ENCODE measurements at regions not wholly inside any gene's neighbourhood (a gene's known extent, or its start where the extent isn't known, plus 50 kb on each side); places are given as distances from the start of the nearest gene placed in this dataset.

DNA sequence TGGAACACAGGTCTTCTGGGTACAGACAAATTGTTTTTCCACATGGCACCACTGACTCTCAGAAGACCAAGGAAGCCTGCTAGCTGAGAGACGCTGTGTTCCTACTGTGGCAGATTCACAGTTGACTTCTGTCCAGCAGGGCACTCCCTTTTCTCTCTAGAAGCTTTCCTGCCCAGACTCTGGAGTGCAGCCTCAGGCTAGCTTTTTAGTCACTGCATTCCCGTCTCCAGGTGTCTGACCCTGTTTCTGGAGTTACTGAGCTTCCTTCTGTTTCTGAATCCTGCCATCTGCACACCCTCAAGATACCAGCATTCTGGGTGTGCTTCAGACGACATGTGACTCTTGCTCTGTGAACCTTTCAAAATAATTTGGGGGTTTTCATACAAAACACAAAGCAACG, 125.1 kb downstream of the TMEM200C start:
- peaks cover 0 to 11% (median 0%) of the 10 kb centered on the region in 5 donors for H3K4me1 ChIP-seq (ENCODE audit: control insufficient read depth in 5 of 5, insufficient read depth in 5 of 5, low read length in 5 of 5)
- no peak overlapping the region for H3K9ac ChIP-seq (ENCODE audit: low read length in 5 of 5)
- H3K27ac ChIP-seq (ENCODE audit: low read depth, low read length) = no peak overlapping the region
- H3K36me3 ChIP-seq (ENCODE audit: control insufficient read depth in 5 of 5, insufficient read depth in 5 of 5, low read length in 5 of 5) = no peaks in the 10 kb centered on the region
- no peaks in the 10 kb centered on the region for H3K9me3 ChIP-seq (ENCODE audit: control insufficient read depth in 5 of 5, low read length in 5 of 5)
- H3K4me3 ChIP-seq (ENCODE audit: low read depth in 1 of 5, low read length in 5 of 5) = no peak overlapping the region
- H3K27me3 ChIP-seq (ENCODE audit: control insufficient read depth in 5 of 5, insufficient read depth in 4 of 5, low read length in 5 of 5) = peaks cover 0 to 13% (median 0%) of the 10 kb centered on the region in 5 donors

DNA sequence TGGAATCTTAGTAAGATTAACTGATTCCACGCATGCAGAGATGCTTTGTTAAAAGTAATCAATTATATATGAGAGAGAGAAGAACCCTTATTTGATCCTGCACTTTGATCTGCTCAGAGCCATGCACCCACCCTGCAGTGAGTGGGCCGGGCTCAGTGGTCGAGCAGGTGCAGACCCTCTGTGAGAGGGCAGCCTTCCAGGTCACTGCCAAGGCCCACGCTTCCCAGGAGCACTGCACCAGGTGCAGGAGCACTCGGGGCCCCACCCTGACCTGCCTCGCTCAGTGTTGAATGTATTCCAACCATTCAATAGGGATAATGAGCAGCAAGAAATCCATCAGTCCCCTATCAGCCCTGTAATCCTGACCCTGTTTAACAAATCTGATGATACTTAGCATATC, 126.9 kb downstream of the TMEM200C start:
- H3K4me3 ChIP-seq (ENCODE audit: low read depth in 1 of 5, low read length in 5 of 5) = no peak overlapping the region
- peaks cover 0 to 13% (median 0%) of the 10 kb centered on the region in 5 donors for H3K27me3 ChIP-seq (ENCODE audit: control insufficient read depth in 5 of 5, insufficient read depth in 4 of 5, low read length in 5 of 5)
- no peak overlapping the region for H3K9ac ChIP-seq (ENCODE audit: low read length in 5 of 5)
- no peak overlapping the region for H3K27ac ChIP-seq (ENCODE audit: low read depth, low read length)
- H3K9me3 ChIP-seq (ENCODE audit: control insufficient read depth in 5 of 5, low read length in 5 of 5) = no peaks in the 10 kb centered on the region
- peaks cover 0 to 11% (median 0%) of the 10 kb centered on the region in 5 donors for H3K4me1 ChIP-seq (ENCODE audit: control insufficient read depth in 5 of 5, insufficient read depth in 5 of 5, low read length in 5 of 5)
- H3K36me3 ChIP-seq (ENCODE audit: control insufficient read depth in 5 of 5, insufficient read depth in 5 of 5, low read length in 5 of 5) = no peaks in the 10 kb centered on the region

DNA sequence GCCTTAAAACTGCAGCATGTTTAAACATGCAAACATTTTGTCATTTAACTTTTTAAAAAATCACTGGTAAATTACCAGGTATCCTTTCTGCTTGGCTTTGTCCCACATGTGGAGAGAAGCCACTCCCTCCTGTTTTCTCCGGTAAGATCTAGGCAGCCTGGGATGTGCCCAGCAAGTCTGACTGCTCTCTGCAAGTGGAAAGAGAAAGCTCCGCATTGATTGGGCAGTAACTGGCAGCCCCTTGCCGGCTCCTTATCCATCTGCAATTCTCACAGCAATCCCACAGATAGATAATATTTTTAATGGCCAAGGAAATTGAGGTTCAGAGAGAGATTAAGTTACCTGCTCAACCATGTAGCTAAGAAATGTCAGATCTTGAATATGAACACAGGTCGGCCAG, 136.1 kb downstream of the TMEM200C start:
- Histone ChIP-seq H3K27me3 (ENCODE audit: control insufficient read depth in 5 of 5, insufficient read depth in 4 of 5, low read length in 5 of 5) (peaks cover 0 to 10% (median 8%) of the 10 kb centered on the region in 5 donors), H3K9me3 (ENCODE audit: control insufficient read depth in 5 of 5, low read length in 5 of 5) (no peaks in the 10 kb centered on the region), H3K4me3 (ENCODE audit: low read depth in 1 of 5, low read length in 5 of 5) (no peak overlapping the region), H3K9ac (ENCODE audit: low read length in 5 of 5) (no peak overlapping the region), H3K4me1 (ENCODE audit: control insufficient read depth in 5 of 5, insufficient read depth in 5 of 5, low read length in 5 of 5) (no peaks in the 10 kb centered on the region), H3K36me3 (ENCODE audit: control insufficient read depth in 5 of 5, insufficient read depth in 5 of 5, low read length in 5 of 5) (no peaks in the 10 kb centered on the region), H3K27ac (ENCODE audit: low read depth, low read length) (no peak overlapping the region)

DNA sequence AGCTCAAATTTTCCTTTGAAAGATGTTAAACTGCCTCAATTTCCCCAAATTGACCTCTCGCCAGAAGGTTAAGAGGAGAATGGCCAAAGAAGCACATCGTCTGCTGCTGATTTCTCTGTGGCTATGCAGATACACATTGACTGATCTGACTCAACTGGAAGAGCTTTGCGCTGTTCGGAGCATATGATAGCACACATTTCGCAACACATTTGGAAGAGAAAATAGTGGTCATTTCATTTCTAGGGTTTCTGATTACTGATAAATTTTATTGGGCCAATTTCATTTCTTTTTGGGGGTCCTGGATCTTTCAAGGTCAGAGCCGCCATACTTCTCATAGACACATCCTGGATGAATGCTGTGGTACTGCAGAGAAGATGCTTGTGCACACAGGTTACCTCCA, 138.5 kb downstream of the TMEM200C start:
- Histone ChIP-seq H3K36me3 (ENCODE audit: control insufficient read depth in 5 of 5, insufficient read depth in 5 of 5, low read length in 5 of 5) (no peaks in the 10 kb centered on the region), H3K4me1 (ENCODE audit: control insufficient read depth in 5 of 5, insufficient read depth in 5 of 5, low read length in 5 of 5) (no peaks in the 10 kb centered on the region), H3K9me3 (ENCODE audit: control insufficient read depth in 5 of 5, low read length in 5 of 5) (no peaks in the 10 kb centered on the region), H3K4me3 (ENCODE audit: low read depth in 1 of 5, low read length in 5 of 5) (no peak overlapping the region), H3K9ac (ENCODE audit: low read length in 5 of 5) (no peak overlapping the region), H3K27me3 (ENCODE audit: control insufficient read depth in 5 of 5, insufficient read depth in 4 of 5, low read length in 5 of 5) (peaks cover 0 to 10% (median 8%) of the 10 kb centered on the region in 5 donors), H3K27ac (ENCODE audit: low read depth, low read length) (no peak overlapping the region)

DNA sequence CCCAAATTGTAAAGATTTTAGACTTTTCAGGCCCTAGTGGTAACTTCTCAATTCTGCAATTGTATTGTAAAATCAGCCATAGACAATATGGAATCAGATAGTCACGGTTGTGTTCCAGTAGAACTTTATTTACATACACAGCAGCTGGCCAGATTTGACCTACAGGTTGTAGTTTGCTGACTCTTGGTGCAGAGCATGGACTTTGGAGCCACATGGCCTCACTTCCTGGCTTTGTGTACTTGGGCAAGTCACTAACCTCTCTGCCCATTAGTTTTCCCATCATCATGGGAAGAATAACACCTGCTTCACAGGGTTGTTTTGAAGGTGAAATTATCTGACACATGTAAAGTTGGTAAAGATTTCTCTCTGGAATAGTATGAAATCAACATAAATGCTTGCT, 147.6 kb downstream of the TMEM200C start:
- no peak overlapping the region for H3K27ac ChIP-seq (ENCODE audit: low read depth, low read length)
- H3K9ac ChIP-seq (ENCODE audit: low read length in 5 of 5) = no peak overlapping the region
- no peak overlapping the region for H3K4me3 ChIP-seq (ENCODE audit: low read depth in 1 of 5, low read length in 5 of 5)
- H3K36me3 ChIP-seq (ENCODE audit: control insufficient read depth in 5 of 5, insufficient read depth in 5 of 5, low read length in 5 of 5) = no peaks in the 10 kb centered on the region
- no peaks in the 10 kb centered on the region for H3K4me1 ChIP-seq (ENCODE audit: control insufficient read depth in 5 of 5, insufficient read depth in 5 of 5, low read length in 5 of 5)
- H3K27me3 ChIP-seq (ENCODE audit: control insufficient read depth in 5 of 5, insufficient read depth in 4 of 5, low read length in 5 of 5) = no peaks in the 10 kb centered on the region
- no peaks in the 10 kb centered on the region for H3K9me3 ChIP-seq (ENCODE audit: control insufficient read depth in 5 of 5, low read length in 5 of 5)

DNA sequence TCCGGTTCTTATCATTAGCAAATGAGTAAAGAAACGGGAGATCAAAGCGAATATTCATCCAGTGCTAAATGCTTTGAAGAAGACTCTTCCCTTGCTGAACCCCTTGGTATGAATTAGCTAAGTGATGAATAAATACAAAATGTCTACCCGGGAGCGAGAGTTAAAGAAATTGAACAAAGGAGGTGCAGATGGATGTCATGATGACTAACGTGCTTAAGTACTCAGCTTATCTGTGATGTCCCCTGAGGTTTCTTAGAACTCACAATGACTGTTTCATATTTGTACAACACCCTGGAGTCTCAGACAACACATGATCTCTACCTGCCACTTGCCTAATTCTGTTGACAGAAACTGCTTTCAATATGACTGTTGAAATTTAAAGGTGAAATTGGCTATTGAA, 148.5 kb downstream of the TMEM200C start:
- Histone ChIP-seq H3K4me1 (ENCODE audit: control insufficient read depth in 5 of 5, insufficient read depth in 5 of 5, low read length in 5 of 5) (no peaks in the 10 kb centered on the region), H3K36me3 (ENCODE audit: control insufficient read depth in 5 of 5, insufficient read depth in 5 of 5, low read length in 5 of 5) (no peaks in the 10 kb centered on the region), H3K9me3 (ENCODE audit: control insufficient read depth in 5 of 5, low read length in 5 of 5) (no peaks in the 10 kb centered on the region), H3K27ac (ENCODE audit: low read depth, low read length) (no peak overlapping the region), H3K9ac (ENCODE audit: low read length in 5 of 5) (no peak overlapping the region), H3K4me3 (ENCODE audit: low read depth in 1 of 5, low read length in 5 of 5) (no peak overlapping the region), H3K27me3 (ENCODE audit: control insufficient read depth in 5 of 5, insufficient read depth in 4 of 5, low read length in 5 of 5) (no peaks in the 10 kb centered on the region)

DNA sequence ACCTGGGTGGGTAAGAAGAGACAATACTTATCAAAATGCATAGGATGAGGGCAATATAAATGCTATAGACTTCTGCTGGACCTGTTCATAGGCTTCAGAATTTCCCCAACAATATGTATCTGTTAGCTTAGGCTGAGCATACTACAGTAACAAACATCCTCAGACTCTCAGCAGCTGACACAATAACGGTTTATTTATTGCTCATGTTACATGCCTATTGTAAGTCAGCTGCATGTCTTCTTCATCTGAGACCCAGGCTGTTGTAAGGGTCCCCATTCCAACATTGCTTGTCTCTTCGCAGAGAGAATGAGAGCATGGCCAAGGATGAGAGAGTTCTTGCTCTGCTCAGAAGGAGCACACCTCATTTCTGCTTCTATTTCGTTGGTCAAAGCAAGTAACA, 150.7 kb downstream of the TMEM200C start:
- H3K36me3 ChIP-seq (ENCODE audit: control insufficient read depth in 5 of 5, insufficient read depth in 5 of 5, low read length in 5 of 5) = no peaks in the 10 kb centered on the region
- no peaks in the 10 kb centered on the region for H3K9me3 ChIP-seq (ENCODE audit: control insufficient read depth in 5 of 5, low read length in 5 of 5)
- H3K4me3 ChIP-seq (ENCODE audit: low read depth in 1 of 5, low read length in 5 of 5) = no peak overlapping the region
- no peaks in the 10 kb centered on the region for H3K27me3 ChIP-seq (ENCODE audit: control insufficient read depth in 5 of 5, insufficient read depth in 4 of 5, low read length in 5 of 5)
- H3K9ac ChIP-seq (ENCODE audit: low read length in 5 of 5) = no peak overlapping the region
- no peaks in the 10 kb centered on the region for H3K4me1 ChIP-seq (ENCODE audit: control insufficient read depth in 5 of 5, insufficient read depth in 5 of 5, low read length in 5 of 5)
- no peak overlapping the region for H3K27ac ChIP-seq (ENCODE audit: low read depth, low read length)

DNA sequence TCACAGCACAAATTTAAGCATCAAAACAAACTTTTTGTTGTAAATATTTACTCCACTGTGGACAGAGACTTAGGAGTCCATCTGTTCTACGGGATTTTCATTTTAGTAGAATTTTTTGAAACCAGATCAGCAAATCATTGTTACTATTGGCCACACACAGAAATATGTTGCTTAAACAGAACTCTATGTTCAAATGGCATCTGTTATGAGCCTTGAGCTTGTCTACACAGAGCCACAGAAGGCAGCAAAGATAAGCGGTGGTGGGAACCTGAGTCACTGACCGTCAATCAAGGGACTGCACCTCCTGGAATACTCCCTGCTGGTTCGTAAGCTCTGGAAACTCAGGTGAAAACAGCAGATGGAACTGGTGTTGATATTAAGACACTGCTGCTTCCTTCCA, 156.8 kb downstream of the TMEM200C start:
- Histone ChIP-seq H3K4me3 (ENCODE audit: low read depth in 1 of 5, low read length in 5 of 5) (no peak overlapping the region), H3K27me3 (ENCODE audit: control insufficient read depth in 5 of 5, insufficient read depth in 4 of 5, low read length in 5 of 5) (no peaks in the 10 kb centered on the region), H3K27ac (ENCODE audit: low read depth, low read length) (no peak overlapping the region), H3K4me1 (ENCODE audit: control insufficient read depth in 5 of 5, insufficient read depth in 5 of 5, low read length in 5 of 5) (no peaks in the 10 kb centered on the region), H3K9ac (ENCODE audit: low read length in 5 of 5) (no peak overlapping the region), H3K9me3 (ENCODE audit: control insufficient read depth in 5 of 5, low read length in 5 of 5) (no peaks in the 10 kb centered on the region), H3K36me3 (ENCODE audit: control insufficient read depth in 5 of 5, insufficient read depth in 5 of 5, low read length in 5 of 5) (no peaks in the 10 kb centered on the region)

DNA sequence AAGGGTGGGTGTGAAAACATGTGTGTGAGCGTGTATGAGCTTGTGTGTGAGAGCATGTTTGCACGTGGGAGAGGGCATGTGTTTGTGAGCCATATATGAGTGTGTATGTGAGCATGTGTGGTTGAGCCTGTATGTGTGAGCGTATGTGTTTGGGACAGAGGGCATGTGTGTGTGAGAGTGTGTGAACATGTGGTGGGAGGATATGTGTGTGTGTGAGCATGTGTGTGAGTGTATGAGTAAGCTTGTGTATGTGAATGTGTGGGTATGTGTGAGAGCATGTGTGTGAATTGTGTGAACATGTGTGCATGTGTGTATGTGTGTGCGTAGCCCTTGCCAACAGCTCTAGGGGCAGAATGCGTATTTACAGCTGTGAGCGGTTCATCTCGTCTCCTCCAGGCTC, 163.0 kb downstream of the TMEM200C start:
- H3K27ac ChIP-seq (ENCODE audit: low read depth, low read length) = no peak overlapping the region
- H3K36me3 ChIP-seq (ENCODE audit: control insufficient read depth in 5 of 5, insufficient read depth in 5 of 5, low read length in 5 of 5) = no peaks in the 10 kb centered on the region
- no peaks in the 10 kb centered on the region for H3K9me3 ChIP-seq (ENCODE audit: control insufficient read depth in 5 of 5, low read length in 5 of 5)
- no peak overlapping the region for H3K4me3 ChIP-seq (ENCODE audit: low read depth in 1 of 5, low read length in 5 of 5)
- H3K4me1 ChIP-seq (ENCODE audit: control insufficient read depth in 5 of 5, insufficient read depth in 5 of 5, low read length in 5 of 5) = peaks cover 0 to 5% (median 0%) of the 10 kb centered on the region in 5 donors
- H3K9ac ChIP-seq (ENCODE audit: low read length in 5 of 5) = no peak overlapping the region
- H3K27me3 ChIP-seq (ENCODE audit: control insufficient read depth in 5 of 5, insufficient read depth in 4 of 5, low read length in 5 of 5) = peaks cover 0 to 2% (median 0%) of the 10 kb centered on the region in 5 donors

DNA sequence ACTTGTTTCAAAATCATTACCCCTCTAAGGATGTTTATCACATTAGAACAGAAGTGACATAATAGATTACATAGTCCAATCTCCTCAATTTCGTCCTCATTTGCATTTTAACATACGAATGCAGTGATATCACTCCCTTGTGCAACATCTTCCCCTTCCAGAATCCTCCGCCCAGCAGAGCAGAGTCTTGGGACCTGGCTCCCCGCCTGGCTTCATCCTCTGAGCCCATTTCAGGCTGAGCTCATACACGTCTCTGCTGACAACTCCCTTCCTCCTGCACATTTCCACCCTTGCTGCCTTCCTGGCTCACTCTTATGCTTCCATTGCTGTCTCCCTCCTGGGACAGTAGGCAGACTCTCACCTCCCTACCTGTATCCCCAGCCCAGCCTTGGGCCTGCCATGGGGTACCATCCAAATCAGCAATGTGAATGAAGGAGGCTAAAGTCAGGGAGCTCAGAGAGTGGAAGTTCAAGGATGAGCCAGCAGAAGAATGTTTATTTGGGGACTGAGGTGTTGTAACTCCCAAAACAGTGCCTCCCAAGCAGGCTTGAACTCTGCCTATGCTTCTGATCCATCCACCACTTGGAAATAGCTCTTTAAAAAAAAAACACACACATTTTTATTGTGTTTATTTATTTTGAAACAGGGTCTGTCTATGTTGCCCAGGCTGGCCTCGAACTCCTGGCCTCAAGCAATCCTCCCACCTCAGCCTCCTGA, 165.2 kb downstream of the TMEM200C start:
- Histone ChIP-seq H3K9me3 (ENCODE audit: control insufficient read depth in 5 of 5, low read length in 5 of 5) (no peaks in the 10 kb centered on the region), H3K4me3 (ENCODE audit: low read depth in 1 of 5, low read length in 5 of 5) (peak overlapping the region in 1 of 5 donors; percentile 25), H3K9ac (ENCODE audit: low read length in 5 of 5) (no peak overlapping the region), H3K27ac (ENCODE audit: low read depth, low read length) (no peak overlapping the region), H3K27me3 (ENCODE audit: control insufficient read depth in 5 of 5, insufficient read depth in 4 of 5, low read length in 5 of 5) (peaks cover 0 to 2% (median 0%) of the 10 kb centered on the region in 5 donors), H3K4me1 (ENCODE audit: control insufficient read depth in 5 of 5, insufficient read depth in 5 of 5, low read length in 5 of 5) (peaks cover 0 to 5% (median 0%) of the 10 kb centered on the region in 5 donors), H3K36me3 (ENCODE audit: control insufficient read depth in 5 of 5, insufficient read depth in 5 of 5, low read length in 5 of 5) (no peaks in the 10 kb centered on the region)
